ENCODE measurements at regions not wholly inside any gene's neighbourhood (a gene's known extent, or its start where the extent isn't known, plus 50 kb on each side); places are given as distances from the start of the nearest gene placed in this dataset.

DNA sequence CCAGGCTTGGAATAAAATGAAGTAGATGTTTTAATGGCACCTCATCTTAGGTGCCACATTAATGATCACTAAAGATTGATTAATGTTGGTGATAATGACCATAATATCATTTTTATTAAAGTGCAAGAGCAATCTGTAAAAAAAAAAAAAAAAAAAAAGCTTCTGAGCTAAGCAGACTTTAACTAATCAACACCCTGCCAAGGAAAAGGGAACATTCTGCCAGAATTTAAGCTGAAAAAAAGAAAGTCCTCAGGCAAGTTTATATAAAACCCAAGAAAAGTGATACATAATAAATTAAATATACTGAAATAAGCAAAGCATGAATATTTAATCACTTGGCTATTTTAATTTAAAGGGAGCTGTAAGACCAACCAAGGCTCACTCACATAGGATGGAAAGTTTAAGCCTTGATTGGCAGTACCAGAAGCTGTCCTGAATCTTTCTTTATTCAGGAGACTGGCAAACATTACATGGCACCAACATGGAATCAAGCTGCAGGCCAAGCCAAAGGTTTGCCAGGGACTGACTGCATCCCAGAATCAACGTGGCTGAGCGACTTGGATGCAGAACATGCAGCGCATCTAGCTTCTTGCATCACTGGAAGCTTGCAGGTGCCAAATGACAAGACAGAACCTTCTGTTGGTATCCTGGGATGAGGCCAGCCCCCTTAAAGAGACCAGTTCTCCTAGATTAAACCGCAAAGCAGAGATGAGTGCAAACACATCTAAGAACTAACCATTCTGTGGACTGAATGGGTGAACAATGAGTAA lies 413.6 kb downstream of the ENC1 start:
- ATAC-seq = peak; percentile 61 to 95 (median 90)
- H3K4me3 ChIP-seq = no peak overlapping the region
- peak; percentile 25 to 69 for DNase-seq
- H3K27me3 ChIP-seq (ENCODE audit: insufficient read depth in 3 of 3, low read length in 2 of 3) = no peaks in the 10 kb centered on the region
- no peak overlapping the region for H3K27ac ChIP-seq
- WGBS, 3 donors = 21 to 33% (median 25%) methylated on average over 4 of the region's 4 CpGs
- no peak for TF ChIP-seq CTCF (IDR thresholded peaks at IDR 0.05)
- H3K9me3 ChIP-seq = no peaks in the 10 kb centered on the region
- no peaks in the 10 kb centered on the region for H3K36me3 ChIP-seq (ENCODE audit: insufficient read depth in 1 of 2, low read depth in 1 of 2)
- intact Hi-C loops (cut with DNase I) = no loop called here
- H3K4me1 ChIP-seq = no peaks in the 10 kb centered on the region

GRCh38 chr5:74225587-74225986 lies 414.9 kb downstream of the ENC1 start:
- intact Hi-C loops (cut with DNase I) = no loop called here
- DNase-seq (no peak), ATAC-seq (no peak)
- no peaks in the 10 kb centered on the region for H3K27me3 ChIP-seq (ENCODE audit: insufficient read depth in 3 of 3, low read length in 2 of 3)
- no peaks in the 10 kb centered on the region for H3K9me3 ChIP-seq
- no peaks in the 10 kb centered on the region for H3K36me3 ChIP-seq (ENCODE audit: insufficient read depth in 1 of 2, low read depth in 1 of 2)
- H3K27ac ChIP-seq = no peak overlapping the region
- H3K4me1 ChIP-seq = no peaks in the 10 kb centered on the region
- no peak for TF ChIP-seq CTCF (IDR thresholded peaks at IDR 0.05)
- H3K4me3 ChIP-seq = no peak overlapping the region

GRCh38 chr5:74224331-74224730 lies 416.2 kb downstream of the ENC1 start:
- H3K27me3 ChIP-seq (ENCODE audit: insufficient read depth in 3 of 3, low read length in 2 of 3) = no peaks in the 10 kb centered on the region
- H3K4me1 ChIP-seq = no peaks in the 10 kb centered on the region
- intact Hi-C loops (cut with DNase I) = no loop called here
- TF ChIP-seq CTCF (IDR thresholded peaks at IDR 0.05) = no peak
- no peak overlapping the region for H3K27ac ChIP-seq
- no peaks in the 10 kb centered on the region for H3K36me3 ChIP-seq (ENCODE audit: insufficient read depth in 1 of 2, low read depth in 1 of 2)
- no peaks in the 10 kb centered on the region for H3K9me3 ChIP-seq
- H3K4me3 ChIP-seq = no peak overlapping the region
- no peak for DNase-seq
- ATAC-seq = no peak

GRCh38 chr5:74222806-74223205 lies 417.7 kb downstream of the ENC1 start:
- no peaks in the 10 kb centered on the region for H3K36me3 ChIP-seq (ENCODE audit: insufficient read depth in 1 of 2, low read depth in 1 of 2)
- no peak overlapping the region for H3K4me3 ChIP-seq
- H3K27me3 ChIP-seq (ENCODE audit: insufficient read depth in 3 of 3, low read length in 2 of 3) = no peaks in the 10 kb centered on the region
- no peaks in the 10 kb centered on the region for H3K9me3 ChIP-seq
- DNase-seq (no peak), ATAC-seq (no peak)
- intact Hi-C loops (cut with DNase I) = no loop called here
- no peaks in the 10 kb centered on the region for H3K4me1 ChIP-seq
- WGBS, 3 donors = 83 to 91% (median 84%) methylated on average over 1 of the region's 1 CpG
- H3K27ac ChIP-seq = no peak overlapping the region
- TF ChIP-seq CTCF (IDR thresholded peaks at IDR 0.05) = no peak

DNA sequence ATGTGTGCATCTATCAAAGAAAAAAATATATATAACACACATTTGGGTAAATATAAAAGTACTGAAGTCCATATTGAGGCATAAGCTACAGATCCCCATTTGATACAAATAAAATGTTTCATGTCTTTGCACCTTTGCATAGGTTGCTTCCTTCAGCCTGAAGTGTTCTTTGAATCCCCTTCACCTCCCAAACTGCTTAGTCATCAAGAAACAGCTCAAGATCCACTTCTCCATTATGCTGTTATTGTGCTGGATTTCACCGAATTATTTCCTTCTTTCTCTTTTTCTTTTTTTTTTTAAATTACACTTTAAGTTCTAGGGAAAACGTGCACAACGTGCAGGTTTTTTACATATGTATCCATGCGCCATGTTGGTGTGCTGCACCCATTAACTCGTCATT lies 419.1 kb downstream of the ENC1 start:
- no peaks in the 10 kb centered on the region for H3K9me3 ChIP-seq
- WGBS, 3 donors = 90 to 93% (median 93%) methylated on average over 5 of the region's 5 CpGs
- DNase-seq (no peak), ATAC-seq (no peak)
- H3K4me1 ChIP-seq = no peaks in the 10 kb centered on the region
- H3K27ac ChIP-seq = no peak overlapping the region
- intact Hi-C loops (cut with DNase I) = no loop called here
- H3K4me3 ChIP-seq = no peak overlapping the region
- no peak for TF ChIP-seq CTCF (IDR thresholded peaks at IDR 0.05)
- no peaks in the 10 kb centered on the region for H3K36me3 ChIP-seq (ENCODE audit: insufficient read depth in 1 of 2, low read depth in 1 of 2)
- no peaks in the 10 kb centered on the region for H3K27me3 ChIP-seq (ENCODE audit: insufficient read depth in 3 of 3, low read length in 2 of 3)
